ENCODE measurements at regions not wholly inside any gene's neighbourhood (a gene's known extent, or its start where the extent isn't known, plus 50 kb on each side); places are given as distances from the start of the nearest gene placed in this dataset.

GRCh38 chr20:40463171-40463570 is 225.9 kb downstream of the MAFB start:
- DNase-seq: no peak
- in situ Hi-C loops (cut with HindIII; ENCODE audit: low pct_ligation_motif_present, low sequenced_read_pairs): no loop called here
- Histone ChIP-seq H3K4me3 (ENCODE audit: low read depth, low read length) (no peak overlapping the region), H3K36me3 (replicated peaks) (no peaks in the 10 kb centered on the region), H3K27me3 (replicated peaks) (no peaks in the 10 kb centered on the region), H3K27ac (no peak overlapping the region)
- TF ChIP-seq CTCF (IDR thresholded peaks at IDR 0.05; ENCODE audit: low read depth, low read length, missing control alignments): no peak

- Histone ChIP-seq H3K36me3 (replicated peaks) (no peaks in the 10 kb centered on the region), H3K27ac (no peak overlapping the region), H3K4me3 (ENCODE audit: low read depth, low read length) (no peak overlapping the region), H3K27me3 (replicated peaks) (no peaks in the 10 kb centered on the region)
- in situ Hi-C loops (cut with HindIII; ENCODE audit: low pct_ligation_motif_present, low sequenced_read_pairs): no loop called here
- DNase-seq: no peak
- TF ChIP-seq CTCF (IDR thresholded peaks at IDR 0.05; ENCODE audit: low read depth, low read length, missing control alignments): no peak
These were observed 226.5 kb downstream of the MAFB start for GRCh38 chr20:40462566-40462965.

- DNase-seq: no peak
- in situ Hi-C loops (cut with HindIII; ENCODE audit: low pct_ligation_motif_present, low sequenced_read_pairs): no loop called here
These were observed 229.7 kb downstream of the MAFB start for GRCh38 chr20:40459299-40459698.

GRCh38 chr20:40457404-40457803 is 231.6 kb downstream of the MAFB start:
- Histone ChIP-seq H3K27me3 (replicated peaks) (no peaks in the 10 kb centered on the region), H3K27ac (no peak overlapping the region)
- TF ChIP-seq CTCF (IDR thresholded peaks at IDR 0.05; ENCODE audit: low read depth, low read length, missing control alignments): no peak

More at GRCh38 chr20:40459299-40459698, 229.7 kb downstream of the MAFB start:
- H3K27me3 ChIP-seq (replicated peaks): no peaks in the 10 kb centered on the region
- no peaks in the 10 kb centered on the region for H3K36me3 ChIP-seq (replicated peaks)
- H3K27ac ChIP-seq: no peak overlapping the region
- H3K4me3 ChIP-seq (ENCODE audit: low read depth, low read length): no peak overlapping the region
- TF ChIP-seq CTCF (IDR thresholded peaks at IDR 0.05; ENCODE audit: low read depth, low read length, missing control alignments): no peak

DNA sequence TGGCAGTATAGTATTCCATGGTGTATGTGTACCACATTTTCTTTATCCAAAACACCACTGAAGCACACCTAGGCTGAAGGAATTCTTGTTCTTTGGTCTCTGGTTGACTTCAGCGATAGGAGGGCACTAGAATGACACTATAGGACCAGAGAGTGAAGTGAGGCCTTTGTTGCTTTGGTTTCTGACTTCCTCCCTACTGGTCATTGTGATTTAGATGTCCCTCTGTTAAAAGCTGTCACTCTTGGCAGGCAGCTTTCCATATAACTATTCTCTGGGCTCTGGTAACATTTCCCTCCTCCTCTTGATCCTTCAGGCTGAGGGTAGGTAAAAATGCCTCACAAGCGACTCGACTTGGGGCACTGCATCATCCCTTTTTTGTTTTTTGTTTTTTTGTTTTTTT is 236.3 kb downstream of the MAFB start:
- in situ Hi-C loops (cut with HindIII; ENCODE audit: low pct_ligation_motif_present, low sequenced_read_pairs): no loop called here
- no peak for TF ChIP-seq CTCF (IDR thresholded peaks at IDR 0.05; ENCODE audit: low read depth, low read length, missing control alignments)
- no peak overlapping the region for H3K27ac ChIP-seq

More at GRCh38 chr20:40457404-40457803, 231.6 kb downstream of the MAFB start:
- no peaks in the 10 kb centered on the region for H3K36me3 ChIP-seq (replicated peaks)
- in situ Hi-C loops (cut with HindIII; ENCODE audit: low pct_ligation_motif_present, low sequenced_read_pairs): no loop called here
- DNase-seq: no peak
- no peak overlapping the region for H3K4me3 ChIP-seq (ENCODE audit: low read depth, low read length)

GRCh38 chr20:40451552-40451951 is 237.5 kb downstream of the MAFB start:
- no peak for TF ChIP-seq CTCF (IDR thresholded peaks at IDR 0.05; ENCODE audit: low read depth, low read length, missing control alignments)
- no peak for DNase-seq
- in situ Hi-C loops (cut with HindIII; ENCODE audit: low pct_ligation_motif_present, low sequenced_read_pairs): no loop called here

More for the DNA sequence above, 236.3 kb downstream of the MAFB start:
- DNase-seq: no peak
- H3K36me3 ChIP-seq (replicated peaks): no peaks in the 10 kb centered on the region
- H3K4me3 ChIP-seq (ENCODE audit: low read depth, low read length): no peak overlapping the region
- no peaks in the 10 kb centered on the region for H3K27me3 ChIP-seq (replicated peaks)

More at GRCh38 chr20:40451552-40451951, 237.5 kb downstream of the MAFB start:
- Histone ChIP-seq H3K4me3 (ENCODE audit: low read depth, low read length) (no peak overlapping the region), H3K36me3 (replicated peaks) (no peaks in the 10 kb centered on the region), H3K27ac (no peak overlapping the region), H3K27me3 (replicated peaks) (no peaks in the 10 kb centered on the region)
